HG02678 (cell line): ENCODE measurements at regions not wholly inside any gene's neighbourhood (a gene's known extent, or its start where the extent isn't known, plus 50 kb on each side); places are given as distances from the start of the nearest gene placed in this dataset.
A peak's percentile ranks its signal among the peaks of the same experiment; 100 is the strongest.

ENCODE experiments used
- ATAC-seq: cut with Tn5 transposase; IDR thresholded peaks from one replicate; pipeline ENCODE4 v1.9.1; 2021; ENCODE audit warnings: mild to moderate bottlenecking, moderate library complexity; ENCODE audit not compliant: unreplicated experiment

DNA sequence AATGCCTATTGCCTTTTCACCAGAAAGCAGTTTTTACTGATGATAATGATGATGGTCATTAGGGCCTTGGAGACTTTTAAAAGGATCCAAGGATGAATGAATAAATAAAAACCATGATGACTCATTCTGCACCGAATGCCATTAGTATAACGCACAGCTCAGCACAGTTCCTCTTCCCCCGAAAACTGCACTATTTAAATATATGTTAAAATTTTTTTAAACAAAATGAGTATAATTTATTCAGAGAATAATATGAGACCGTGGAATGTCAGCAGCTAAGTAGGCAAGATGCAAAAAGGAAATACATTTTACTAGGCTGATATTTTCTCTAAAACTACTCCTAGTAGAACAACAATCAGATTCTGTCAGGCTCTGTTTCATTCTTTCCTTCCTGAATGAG lies 83.4 kb upstream of the NANOGP8 start:
- ATAC-seq = no peak

DNA sequence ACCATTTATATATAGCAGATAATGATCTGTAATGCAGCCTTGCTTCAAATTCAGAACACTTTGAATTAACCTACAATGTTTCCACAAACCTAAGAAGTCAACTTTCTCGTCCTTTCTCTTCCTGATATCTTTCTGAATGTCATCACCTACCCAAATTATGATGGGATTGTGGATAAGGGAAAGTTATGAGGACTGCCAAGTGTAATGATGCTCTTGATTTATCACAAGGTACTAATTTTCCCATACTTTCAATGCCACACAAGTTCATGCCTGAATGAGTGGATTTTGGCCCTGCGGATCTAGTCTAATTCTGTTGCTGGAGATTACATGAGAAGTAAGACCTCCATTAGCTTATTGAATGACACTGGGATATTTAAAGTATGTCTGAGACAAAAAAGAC lies 82.6 kb upstream of the NANOGP8 start:
- no peak for ATAC-seq

DNA sequence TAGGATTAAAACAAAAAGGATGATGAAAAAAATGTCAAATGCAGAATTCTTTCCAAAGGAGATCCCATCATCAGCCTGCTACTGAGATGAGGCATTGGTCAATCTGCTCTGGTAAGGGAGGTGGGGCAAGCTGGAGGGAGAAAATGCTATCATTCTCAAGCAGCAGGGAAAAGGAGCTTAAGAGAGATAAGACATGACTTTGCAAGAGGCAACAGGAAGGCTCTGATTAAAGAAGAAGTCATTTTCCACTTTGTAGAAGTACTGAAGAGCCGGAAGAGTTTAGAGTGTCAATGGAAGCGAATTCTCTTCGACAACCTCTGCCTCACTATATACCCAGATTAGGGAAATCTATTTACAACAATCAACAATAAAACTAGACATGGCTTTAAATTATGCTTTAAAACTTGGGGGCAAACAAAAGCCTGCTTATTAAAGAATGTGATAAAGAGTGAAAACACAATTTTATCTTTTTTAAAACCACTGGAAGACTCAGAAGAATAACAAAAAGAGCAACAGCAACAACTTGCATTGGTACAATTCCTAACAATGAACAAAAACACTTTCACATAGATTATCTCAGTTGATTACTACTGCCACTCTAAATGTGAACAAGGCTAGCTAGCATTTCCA lies 81.8 kb upstream of the NANOGP8 start:
- no peak for ATAC-seq

DNA sequence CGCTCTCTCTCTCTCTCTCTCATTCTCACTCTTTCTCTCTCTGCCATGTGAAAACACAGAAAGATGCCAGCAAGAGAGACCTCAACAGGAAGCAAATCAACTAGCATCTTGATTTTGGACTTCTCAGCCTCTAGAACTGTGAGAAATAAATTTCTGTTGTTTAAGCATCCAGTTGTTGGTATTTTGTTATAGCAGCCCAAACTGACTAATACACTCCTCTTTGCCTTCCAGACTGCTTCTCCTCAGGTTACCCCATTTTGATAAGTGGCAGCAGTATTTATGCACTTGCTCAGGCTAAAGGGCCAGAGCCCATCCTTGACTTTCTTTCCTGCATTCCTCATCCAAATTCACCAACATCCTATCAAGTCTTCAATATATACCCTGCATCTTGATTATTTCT lies 76.6 kb upstream of the NANOGP8 start:
- no peak for ATAC-seq

DNA sequence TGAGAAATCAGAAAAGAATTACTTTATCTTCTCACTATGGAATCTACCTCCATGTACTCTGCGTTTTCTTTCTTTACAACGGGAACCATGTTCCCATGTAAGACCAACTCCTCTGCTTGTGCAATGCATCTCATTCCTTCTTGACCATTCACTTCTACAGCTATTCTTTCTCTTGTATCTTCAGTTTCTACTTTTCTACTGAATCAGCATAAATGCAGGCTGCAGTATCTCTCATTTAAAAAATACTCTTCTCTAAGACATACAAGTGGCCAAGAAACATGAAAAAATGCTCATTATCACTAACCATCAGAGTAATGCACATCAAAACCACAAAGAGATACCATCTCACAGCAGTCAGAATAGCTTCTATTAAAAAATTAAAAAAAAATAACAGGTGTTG lies 74.1 kb upstream of the NANOGP8 start:
- no peak for ATAC-seq

DNA sequence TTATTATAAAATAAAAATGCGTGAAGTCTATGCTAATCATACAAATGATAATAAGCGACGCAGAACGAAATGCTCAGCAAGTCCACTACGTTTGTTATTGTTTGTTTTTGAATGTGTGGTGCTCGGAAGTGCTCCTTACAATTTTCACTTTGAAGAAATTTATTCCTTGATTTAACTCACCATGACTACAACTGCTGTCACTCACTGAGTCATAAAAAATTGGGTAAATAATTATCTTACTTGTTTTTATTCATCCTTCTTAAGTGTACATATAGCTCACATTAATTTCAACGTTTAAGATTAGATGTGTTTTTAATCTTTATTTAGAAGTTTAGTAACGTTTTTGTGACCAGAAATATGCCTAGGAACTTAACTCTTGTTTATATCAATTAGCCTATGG lies 66.7 kb upstream of the NANOGP8 start:
- ATAC-seq = no peak

DNA sequence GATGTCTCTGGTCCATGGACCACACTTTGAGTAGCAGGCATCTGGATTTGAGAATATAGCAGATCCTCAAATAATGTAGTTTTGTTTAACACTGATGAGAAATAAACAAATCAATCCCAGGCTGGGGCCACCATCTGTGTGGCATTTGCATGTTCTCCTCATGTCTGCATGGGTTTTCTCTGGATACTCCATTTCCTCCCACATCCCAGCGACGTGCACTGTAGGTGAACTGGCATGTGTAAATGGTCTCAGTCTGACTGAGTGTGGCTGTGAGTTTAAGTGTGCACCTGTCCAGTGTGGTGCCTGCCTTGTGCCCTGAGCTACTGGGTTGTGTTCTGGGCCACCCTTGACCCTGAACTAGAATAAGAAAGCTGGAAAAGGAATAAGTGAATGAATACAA lies 66.3 kb upstream of the NANOGP8 start:
- no peak for ATAC-seq

DNA sequence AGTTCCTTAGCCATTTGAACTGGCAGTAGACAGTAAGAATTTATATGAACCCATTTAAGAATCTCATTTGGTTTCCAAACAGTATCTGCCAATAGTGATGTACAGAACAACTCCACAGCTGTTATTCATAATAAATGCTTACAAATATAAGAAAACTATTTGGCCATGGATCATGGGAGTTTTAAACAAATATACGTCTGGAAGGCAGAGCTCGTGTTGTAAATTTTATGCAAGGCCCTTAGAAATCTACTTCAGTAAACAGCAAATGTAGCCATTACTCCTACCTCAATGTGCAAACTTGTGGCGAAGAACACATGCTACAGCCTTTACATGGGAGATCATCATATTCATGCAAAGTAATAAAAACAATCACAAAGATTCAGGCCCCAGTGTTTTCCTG lies 65.3 kb upstream of the NANOGP8 start:
- no peak for ATAC-seq

DNA sequence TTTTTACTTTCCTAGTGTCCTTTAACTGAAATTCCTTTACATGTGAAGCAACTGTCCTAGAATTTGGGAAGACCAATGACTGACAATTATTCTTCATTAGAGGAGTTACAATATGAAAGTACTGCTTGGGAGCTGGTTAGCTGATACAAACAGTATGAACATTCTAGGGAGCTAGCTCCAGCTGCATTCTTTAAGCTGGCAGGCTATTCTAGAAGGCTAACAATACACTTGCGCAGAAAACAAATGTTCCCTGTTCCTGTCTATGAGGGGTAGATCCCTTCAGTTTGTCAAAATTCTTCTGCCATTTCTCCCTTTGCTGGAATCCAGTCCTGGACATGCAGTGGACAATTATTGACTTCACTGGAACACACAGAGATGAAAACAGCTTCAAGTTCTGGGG lies 60.2 kb upstream of the NANOGP8 start:
- ATAC-seq = no peak

DNA sequence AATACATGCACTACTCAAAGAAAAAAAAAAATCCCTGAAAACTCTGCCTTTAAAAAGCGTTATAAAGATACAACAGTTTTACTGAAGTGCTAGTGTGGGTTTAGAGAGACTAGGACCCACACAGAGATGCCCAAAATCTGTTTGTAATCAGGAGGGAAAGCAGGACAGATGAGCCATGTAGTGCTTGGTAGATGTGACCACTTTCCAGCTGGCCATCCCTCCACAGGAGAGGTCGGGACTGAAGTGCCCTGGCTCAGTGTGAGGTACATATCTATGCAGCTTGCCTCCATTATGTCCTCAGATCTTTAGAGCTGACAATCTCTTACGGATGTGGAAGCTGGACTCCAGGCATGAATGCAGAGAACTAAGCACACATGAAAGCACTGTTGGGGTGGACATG lies 57.5 kb upstream of the NANOGP8 start:
- ATAC-seq = no peak

DNA sequence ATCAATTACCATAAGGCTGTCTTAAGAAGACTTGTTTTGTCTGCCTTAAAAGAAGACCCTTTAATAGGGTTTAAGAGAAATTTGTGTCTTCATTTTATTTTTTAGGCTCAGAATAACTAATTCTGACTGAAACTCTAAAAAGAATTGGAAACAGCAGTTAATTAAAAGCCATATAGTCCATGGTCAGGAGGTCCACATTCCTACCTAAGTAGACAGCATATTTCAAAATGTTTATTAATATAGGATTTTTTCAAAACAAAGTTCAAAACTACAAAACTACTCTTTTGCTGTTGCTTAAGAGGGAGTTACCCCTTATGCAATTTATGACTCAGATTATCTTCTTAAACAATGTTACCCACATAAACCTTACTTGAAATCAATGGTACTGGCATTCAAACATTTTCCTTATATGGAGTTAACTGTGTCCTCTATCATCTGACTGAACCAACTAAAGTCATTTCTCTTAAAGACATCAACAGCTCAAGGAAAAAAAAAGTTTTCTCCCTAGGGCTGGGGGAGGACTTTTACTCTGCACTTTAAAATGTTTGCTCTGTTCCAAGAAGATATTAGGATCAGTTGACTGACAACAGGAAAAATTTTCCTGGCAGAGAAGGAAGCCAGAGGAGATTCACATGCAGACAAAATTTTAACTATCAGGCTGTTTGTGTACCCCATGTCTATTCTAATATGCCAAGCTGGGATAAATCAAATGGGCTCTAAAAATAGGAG lies 56.8 kb upstream of the NANOGP8 start:
- ATAC-seq = no peak

DNA sequence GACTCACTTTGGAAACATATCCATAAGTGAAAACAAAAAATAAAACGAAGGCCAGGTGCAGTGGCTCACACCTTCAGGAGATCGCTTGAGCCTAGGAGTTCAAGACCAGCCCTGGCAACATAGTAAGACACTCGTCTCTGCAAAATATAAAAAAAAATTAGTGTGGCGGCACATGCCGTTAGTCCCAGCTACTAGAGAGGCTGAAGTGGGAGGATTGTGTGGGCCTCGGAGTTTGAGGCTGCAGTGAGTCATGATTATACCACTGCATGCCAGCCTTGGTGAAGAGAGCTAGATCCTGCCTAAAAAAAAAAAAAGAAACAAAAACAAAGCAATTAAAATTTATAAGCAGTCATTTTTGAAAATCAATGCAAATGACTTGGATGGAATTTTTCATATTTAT lies 54.7 kb upstream of the NANOGP8 start:
- no peak for ATAC-seq

DNA sequence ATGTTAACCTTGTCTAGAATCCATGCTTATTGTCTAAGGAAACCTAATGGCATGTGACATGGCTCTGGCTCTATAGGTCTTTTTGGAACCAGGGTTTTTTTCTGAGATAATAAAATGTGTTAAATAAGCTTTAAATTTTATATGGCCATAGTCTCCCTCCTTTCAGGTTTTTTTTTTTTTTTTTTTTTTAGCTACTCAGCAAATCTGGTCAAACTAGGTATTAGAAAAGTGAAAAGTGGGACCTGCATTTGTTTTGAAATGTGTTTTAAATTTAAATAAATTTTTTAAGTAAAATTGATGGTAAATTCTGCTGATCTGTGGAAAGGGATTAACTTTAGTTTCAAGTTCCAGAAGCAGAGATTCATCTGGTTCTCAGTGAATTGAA lies 52.1 kb upstream of the NANOGP8 start:
- ATAC-seq = no peak

DNA sequence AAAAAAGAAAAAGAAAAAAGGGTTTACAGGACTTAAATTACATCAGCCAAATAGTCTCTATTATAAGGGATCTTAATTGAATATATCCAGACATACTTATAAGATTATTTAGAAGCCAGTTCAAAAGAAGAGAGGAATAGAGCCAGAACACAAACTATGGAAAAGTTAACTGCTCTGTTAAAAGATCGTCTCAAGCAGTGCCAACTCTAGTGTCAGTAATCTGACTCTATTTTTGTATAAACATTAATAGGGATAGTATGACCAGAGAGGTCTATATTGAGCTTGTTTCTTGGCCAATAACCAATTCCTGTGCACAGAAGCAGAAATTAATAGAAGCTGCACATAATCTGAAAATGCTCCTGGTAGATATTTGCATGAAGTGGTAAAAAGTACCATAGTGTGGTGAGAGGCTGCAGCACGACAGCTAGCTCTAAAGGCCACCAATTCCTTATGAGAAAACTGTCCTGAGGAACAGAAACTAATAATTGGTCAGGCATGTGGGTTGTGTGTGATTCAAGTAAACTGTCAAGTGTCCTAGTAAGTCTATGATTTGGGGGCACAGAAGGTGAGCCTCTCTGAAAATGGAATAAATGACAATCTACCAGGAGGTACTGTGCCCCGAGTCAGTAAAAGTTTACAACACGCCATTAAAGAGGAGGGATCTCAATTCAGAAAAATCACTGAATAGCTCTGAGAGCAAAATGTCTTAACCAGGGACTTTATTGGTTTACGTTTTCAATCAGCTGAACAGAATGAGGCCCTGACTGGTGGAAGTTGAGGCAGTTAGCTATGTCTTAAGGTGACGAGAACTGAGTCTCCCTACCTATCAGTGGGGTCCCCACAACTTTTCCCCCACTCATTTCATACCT lies 51.5 kb upstream of the NANOGP8 start:
- peak; percentile 97 for ATAC-seq
